Stimulated activated memory B cell treated with anti-CD40 and anti-IgM and Interleukin-4, amounts not matched to agents 10 μg/mL and 1 μg/mL and 100 μg/mL, for 72 hours (primary cell): ENCODE measurements at regions not wholly inside any gene's neighbourhood (a gene's known extent, or its start where the extent isn't known, plus 50 kb on each side); places are given as distances from the start of the nearest gene placed in this dataset.

Experiments used
- ATAC-seq: fragments of 150-1000 bp; cut with Tn5 transposase; 2 replicates; pipeline ENCODE4 v1.10.0; 2021
- H3K27ac Mint-ChIP-seq: one replicate; pipeline ENCODE4 v1.8.0; 2022; ENCODE audit warnings: mild to moderate bottlenecking, mixed read lengths
- H3K27me3 Mint-ChIP-seq: one replicate; pipeline ENCODE4 v1.8.0; 2022; ENCODE audit warnings: mixed read lengths
- H3K36me3 Mint-ChIP-seq: one replicate; pipeline ENCODE4 v1.8.0; 2022; ENCODE audit warnings: mixed read lengths
- H3K4me1 Mint-ChIP-seq: one replicate; pipeline ENCODE4 v1.8.0; 2022; ENCODE audit warnings: mixed read lengths
- H3K4me3 Mint-ChIP-seq: one replicate; pipeline ENCODE4 v1.8.0; 2022; ENCODE audit warnings: mild to moderate bottlenecking, moderate library complexity, mixed read lengths
- H3K9me3 Mint-ChIP-seq: one replicate; pipeline ENCODE4 v1.8.0; 2022; ENCODE audit warnings: mixed read lengths

DNA sequence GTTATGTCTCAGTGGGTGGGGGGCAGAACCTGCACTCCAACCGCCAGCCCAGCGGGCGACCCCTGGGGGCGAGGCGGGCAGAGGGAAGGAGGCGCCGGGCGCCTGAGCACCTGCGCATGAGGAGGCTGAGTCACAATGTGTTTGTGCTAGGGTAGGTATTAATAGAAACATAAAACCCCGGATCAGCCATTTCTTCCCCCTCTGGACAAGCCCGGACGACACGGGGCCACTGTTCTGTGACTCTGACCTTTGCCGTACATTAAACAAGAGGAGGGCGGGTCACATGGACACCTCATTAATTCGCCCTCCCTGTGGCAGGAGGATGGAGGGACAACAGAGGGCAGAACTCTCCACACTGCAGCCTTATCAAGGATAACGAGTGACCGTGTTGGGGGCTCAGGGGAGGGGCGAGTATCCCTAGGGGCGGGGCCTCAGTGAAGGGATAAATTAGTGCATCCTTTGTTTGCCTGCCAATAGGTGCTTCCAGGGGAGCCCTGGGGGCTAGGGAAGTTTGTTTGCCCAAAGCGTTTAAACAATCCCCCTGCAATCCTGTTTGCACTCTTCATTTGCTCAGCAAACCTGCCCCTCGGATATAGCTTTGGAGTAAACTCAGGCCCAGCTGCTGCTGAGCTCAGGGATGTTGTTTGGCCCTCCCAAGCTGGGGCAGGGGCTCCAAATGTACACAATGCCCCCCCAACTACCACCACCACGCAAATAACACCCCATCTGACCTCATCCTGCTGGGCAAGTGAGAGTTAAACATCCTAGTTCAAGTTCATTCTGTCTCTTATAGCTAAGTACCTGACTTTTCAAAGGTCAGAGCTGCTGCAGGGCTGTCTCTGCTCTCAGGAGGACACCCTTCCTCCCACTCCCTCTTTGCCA, 171.2 kb upstream of the GLI2 start:
- Mint-ChIP-seq H3K36me3 (no peaks in the 10 kb centered on the region), H3K4me1 (no peaks in the 10 kb centered on the region), H3K9me3 (no peaks in the 10 kb centered on the region), H3K27me3 (peaks cover 25% of the 10 kb centered on the region), H3K27ac (no peak overlapping the region), H3K4me3 (no peak overlapping the region)
- no peak for ATAC-seq

DNA sequence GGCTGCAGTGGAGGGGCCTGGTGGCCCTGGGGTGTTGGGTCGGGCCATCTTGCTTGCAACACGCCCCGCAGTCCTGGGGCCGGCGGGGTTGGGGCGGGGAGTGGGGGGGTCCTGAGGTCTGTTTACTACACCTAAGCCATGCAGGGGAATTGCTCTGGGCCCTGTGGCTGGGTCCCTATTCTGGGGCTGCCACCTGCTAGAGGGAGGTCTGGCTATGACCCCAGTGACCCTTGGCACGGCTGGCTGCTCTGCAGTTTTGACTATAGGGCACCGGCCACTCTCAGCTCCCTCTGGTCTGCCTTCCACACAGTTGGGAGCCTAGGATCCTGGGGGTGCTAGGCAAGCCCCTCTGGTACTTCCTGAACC, 170.6 kb upstream of the GLI2 start:
- no peaks in the 10 kb centered on the region for H3K9me3 Mint-ChIP-seq
- no peak overlapping the region for H3K4me3 Mint-ChIP-seq
- H3K4me1 Mint-ChIP-seq: no peaks in the 10 kb centered on the region
- no peak for ATAC-seq
- H3K27ac Mint-ChIP-seq: no peak overlapping the region
- no peaks in the 10 kb centered on the region for H3K36me3 Mint-ChIP-seq
- H3K27me3 Mint-ChIP-seq: peaks cover 31% of the 10 kb centered on the region

DNA sequence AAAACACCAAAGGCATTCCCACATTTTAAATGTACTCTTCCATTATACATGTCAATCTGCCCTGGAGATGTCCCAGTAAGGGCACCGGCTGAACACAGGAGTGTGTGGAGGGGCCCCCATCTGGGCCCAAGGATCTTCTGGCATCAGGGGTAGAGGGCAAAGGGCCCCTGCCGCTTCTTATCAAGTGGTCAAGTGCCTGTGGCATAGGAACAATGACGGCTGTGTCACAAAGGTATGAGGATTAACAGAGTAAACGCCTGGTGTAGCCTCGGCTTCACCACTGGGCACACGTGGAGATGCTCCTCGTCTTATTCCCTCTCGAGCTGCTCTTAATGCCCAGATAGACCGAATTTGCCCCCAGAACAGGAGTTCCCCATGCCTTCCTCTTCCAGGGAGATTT, 169.7 kb upstream of the GLI2 start:
- no peak for ATAC-seq
- peaks cover 31% of the 10 kb centered on the region for H3K27me3 Mint-ChIP-seq
- H3K36me3 Mint-ChIP-seq: no peaks in the 10 kb centered on the region
- H3K4me1 Mint-ChIP-seq: no peaks in the 10 kb centered on the region
- H3K9me3 Mint-ChIP-seq: no peaks in the 10 kb centered on the region
- no peak overlapping the region for H3K4me3 Mint-ChIP-seq
- H3K27ac Mint-ChIP-seq: no peak overlapping the region

DNA sequence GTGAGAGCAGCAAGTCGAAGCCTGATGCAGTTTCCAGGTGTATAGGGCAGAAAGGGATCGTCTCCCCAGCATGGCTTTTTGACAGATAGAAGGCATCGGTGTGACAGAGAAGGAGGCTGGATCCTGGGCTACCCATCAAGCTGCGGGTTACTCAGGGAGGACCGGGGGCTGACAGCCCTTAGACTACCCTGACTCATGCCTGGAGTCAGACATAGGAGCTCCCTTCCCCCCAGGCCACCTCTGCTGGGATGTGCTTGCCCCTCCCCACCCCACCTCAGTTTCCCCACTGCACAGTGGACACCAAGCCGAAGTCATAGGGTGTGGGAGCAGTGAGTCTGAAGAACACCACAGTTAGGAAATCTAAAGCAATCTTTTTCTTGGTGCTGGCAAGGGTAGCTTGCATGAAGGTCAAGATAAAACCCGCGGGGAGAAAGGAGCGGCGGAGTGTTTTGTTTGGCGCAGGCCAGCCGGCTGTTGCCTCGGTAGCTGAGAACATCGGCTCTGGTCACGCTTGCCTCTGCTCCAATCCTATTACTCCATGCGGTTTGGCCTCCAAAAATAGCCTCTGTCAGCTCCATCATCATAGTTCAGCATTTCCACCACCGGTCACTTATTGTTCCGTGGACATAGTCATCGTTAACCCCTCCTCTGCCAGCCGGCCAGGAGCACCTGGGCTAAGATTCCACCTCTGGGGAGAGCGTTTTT, 169.2 kb upstream of the GLI2 start:
- H3K9me3 Mint-ChIP-seq: no peaks in the 10 kb centered on the region
- no peak for ATAC-seq

DNA sequence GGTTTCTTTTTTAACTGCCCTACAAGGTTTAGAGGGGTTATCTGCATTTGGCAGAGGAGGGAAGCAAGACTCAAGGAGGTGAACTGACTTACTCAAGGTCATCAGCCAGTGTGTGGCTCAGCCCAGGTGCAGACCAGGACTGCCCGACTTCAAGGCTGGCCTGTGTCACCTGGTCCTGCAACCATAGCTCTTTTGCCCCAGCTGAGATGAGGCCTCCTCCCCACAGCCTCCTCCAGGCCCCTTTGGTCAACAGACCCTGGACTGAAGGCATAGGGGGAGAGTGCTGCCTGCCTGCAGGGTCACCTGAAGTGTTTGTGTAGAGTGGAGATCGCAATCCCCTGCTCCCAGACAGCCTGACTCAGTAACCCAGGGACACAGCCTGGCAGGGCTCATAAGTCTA, 168.5 kb upstream of the GLI2 start:
- no peak overlapping the region for H3K4me3 Mint-ChIP-seq
- no peak for ATAC-seq
- no peaks in the 10 kb centered on the region for H3K4me1 Mint-ChIP-seq
- no peaks in the 10 kb centered on the region for H3K36me3 Mint-ChIP-seq
- H3K9me3 Mint-ChIP-seq: no peaks in the 10 kb centered on the region
- no peak overlapping the region for H3K27ac Mint-ChIP-seq
- H3K27me3 Mint-ChIP-seq: peaks cover 30% of the 10 kb centered on the region

More for the DNA sequence above, 169.2 kb upstream of the GLI2 start:
- Mint-ChIP-seq H3K4me1 (no peaks in the 10 kb centered on the region), H3K27ac (no peak overlapping the region), H3K27me3 (peaks cover 31% of the 10 kb centered on the region), H3K36me3 (no peaks in the 10 kb centered on the region), H3K4me3 (no peak overlapping the region)

DNA sequence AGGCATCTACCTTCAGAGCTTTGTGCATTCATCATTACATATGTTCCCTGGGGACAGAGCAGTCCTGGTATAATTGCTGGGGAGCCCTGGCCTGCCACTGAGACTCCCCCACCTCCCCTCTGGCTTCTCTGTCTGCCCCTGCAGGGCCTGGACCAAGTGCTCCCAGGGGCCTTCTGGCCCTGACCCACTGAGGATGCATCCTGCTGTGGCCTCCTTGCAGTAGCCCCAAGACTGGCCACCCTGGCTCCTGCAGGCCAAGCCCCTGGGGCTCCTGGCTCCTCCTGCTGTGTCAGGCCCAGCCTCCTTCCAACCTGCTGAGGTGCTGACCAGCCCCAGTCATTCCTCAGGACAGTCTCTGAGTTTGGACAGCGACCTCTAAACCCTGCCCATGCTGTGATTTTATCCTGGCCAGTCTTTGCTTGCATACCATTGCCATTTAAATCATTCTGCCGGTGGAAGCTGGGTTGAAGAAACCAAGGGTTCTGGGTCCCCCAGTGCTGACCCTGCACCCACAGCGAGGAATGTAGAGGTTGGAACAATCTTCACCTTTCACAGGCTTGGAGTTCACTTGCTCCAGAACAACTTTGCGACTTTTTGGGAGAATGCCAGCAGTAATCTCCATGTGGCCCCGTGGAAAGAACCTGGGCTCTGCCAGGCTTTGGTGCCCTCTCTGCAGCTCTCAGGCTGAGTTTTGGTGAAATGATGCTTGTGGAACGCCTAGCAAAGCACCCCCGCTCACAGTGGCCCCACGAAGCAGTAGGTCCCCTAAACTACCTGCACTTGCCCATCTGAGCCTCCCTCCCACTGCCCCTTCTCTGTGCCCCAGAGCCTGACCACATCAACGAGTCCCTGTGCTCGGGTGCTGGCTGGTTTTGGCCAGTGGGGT, 167.3 kb upstream of the GLI2 start:
- ATAC-seq: no peak
- Mint-ChIP-seq H3K4me1 (no peaks in the 10 kb centered on the region), H3K9me3 (no peaks in the 10 kb centered on the region), H3K4me3 (no peak overlapping the region), H3K27me3 (peaks cover 19% of the 10 kb centered on the region), H3K27ac (no peak overlapping the region), H3K36me3 (no peaks in the 10 kb centered on the region)

DNA sequence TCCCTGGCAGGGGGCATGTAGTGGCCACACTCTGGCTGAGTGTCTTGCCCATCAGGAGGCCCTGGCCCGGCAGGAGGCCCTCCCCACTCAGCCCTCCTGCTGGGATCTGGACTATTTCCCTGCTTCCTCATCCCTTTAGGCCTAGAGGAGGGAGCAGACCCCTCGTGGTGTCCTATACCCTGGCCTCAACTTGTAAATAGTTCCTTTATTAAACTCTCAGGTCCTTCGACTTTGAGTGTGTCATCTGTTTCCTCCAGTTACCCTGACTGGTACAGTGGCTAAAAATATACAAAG, 166.7 kb upstream of the GLI2 start:
- no peak for ATAC-seq
- Mint-ChIP-seq H3K9me3 (no peaks in the 10 kb centered on the region), H3K27me3 (peaks cover 19% of the 10 kb centered on the region), H3K4me3 (no peak overlapping the region), H3K4me1 (no peaks in the 10 kb centered on the region), H3K36me3 (no peaks in the 10 kb centered on the region), H3K27ac (no peak overlapping the region)

DNA sequence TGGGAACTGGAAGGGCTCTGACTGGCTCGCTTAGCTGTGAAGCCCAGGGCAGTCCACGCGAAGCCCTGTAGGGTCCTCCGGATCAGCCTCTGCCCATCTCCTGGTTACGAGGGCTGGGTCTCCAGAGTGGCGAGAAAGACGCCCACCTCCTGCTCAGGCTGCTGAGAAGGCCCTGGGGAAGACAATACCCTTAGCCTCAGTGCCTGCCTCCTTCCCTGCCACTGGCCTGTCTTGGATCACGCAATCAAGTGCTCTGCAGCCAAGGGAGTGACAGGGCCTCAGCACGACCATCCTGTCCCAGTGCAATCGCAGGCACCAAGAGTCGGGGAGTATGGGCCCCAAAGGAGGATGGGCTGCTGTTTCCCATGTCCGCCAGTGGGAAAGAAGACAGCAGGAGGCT, 165.7 kb upstream of the GLI2 start:
- no peak for ATAC-seq
- H3K27ac Mint-ChIP-seq: no peak overlapping the region
- no peaks in the 10 kb centered on the region for H3K9me3 Mint-ChIP-seq
- no peaks in the 10 kb centered on the region for H3K36me3 Mint-ChIP-seq
- H3K4me1 Mint-ChIP-seq: no peaks in the 10 kb centered on the region
- H3K4me3 Mint-ChIP-seq: no peak overlapping the region
- H3K27me3 Mint-ChIP-seq: peaks cover 26% of the 10 kb centered on the region

DNA sequence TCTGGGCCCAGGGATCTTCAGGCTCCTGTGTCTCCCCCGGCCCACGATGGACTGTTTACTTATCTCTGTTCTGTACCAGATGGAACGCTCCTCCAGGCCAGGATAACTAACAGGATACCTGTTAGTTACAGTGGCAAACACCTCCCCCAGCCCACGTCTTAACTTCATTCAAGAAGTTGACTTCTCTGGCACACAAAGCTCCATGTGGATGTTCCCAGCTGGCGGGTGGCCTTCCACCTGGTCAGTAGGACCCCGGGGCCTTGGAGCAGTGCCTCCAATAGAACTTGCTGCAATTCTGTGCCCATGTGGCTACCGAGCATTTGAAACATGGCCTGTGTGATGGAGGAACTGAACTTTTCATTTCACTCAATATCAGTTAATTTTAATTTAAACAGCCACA, 165.1 kb upstream of the GLI2 start:
- H3K4me3 Mint-ChIP-seq: no peak overlapping the region
- H3K27me3 Mint-ChIP-seq: peaks cover 31% of the 10 kb centered on the region
- H3K9me3 Mint-ChIP-seq: no peaks in the 10 kb centered on the region
- no peak for ATAC-seq
- no peaks in the 10 kb centered on the region for H3K36me3 Mint-ChIP-seq
- H3K27ac Mint-ChIP-seq: no peak overlapping the region
- no peaks in the 10 kb centered on the region for H3K4me1 Mint-ChIP-seq

DNA sequence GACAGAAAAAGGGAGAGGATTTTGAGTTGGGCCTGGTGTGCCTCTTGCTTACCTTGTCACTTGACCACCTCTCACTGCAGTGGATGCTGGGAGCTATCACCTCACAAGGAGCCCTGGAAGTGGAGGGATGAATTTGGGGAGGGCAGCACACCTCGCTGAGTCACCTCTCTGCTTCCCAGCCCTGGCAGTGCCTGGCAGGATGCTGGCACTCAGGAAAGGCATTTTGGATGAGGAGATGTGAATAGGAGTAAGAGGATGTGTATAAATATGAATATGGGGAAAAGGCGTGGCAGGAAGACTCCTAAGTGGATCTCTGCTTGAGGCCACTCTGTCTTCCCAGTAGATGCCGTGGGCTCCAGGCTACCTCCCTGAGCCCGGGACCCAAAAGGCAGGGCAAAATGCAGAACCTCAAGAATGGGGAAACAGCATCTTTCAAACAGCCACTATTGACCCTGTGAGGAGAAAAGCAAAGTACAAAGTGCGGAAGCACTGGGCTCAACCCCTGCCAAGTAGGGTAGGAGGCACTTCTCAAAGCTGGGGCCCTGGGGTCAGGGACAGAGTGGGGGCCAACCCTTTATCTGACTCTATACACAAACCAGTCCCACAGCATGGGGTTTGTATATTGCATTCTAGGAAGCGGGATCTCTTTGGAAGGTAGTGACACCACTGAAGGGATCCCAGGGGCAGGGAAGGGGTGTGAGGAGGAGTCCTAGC, 164.5 kb upstream of the GLI2 start:
- ATAC-seq: no peak
- Mint-ChIP-seq H3K4me3 (no peak overlapping the region), H3K27me3 (peaks cover 38% of the 10 kb centered on the region), H3K9me3 (no peaks in the 10 kb centered on the region), H3K27ac (no peak overlapping the region), H3K36me3 (no peaks in the 10 kb centered on the region), H3K4me1 (no peaks in the 10 kb centered on the region)

DNA sequence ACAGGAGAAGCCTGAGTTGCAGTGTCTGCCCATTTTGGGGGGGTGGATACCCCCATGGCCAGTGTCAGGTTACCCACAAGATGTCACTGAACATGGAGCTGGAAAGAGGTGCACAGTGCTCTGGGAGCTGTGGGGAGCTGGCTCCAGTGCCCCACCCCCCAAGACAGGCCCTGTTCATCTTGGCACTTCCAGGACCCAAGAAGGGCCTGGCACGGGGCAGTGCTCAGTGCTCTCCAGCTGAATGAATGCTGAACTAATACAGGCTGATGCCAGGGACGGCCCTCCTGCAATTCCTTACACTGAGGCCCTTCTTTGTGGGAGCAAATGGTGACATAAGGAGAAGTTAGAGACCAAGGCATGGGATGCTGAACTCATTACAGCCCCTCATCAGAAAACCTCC, 163.4 kb upstream of the GLI2 start:
- no peaks in the 10 kb centered on the region for H3K9me3 Mint-ChIP-seq
- no peaks in the 10 kb centered on the region for H3K4me1 Mint-ChIP-seq
- no peak for ATAC-seq
- no peaks in the 10 kb centered on the region for H3K36me3 Mint-ChIP-seq
- no peak overlapping the region for H3K27ac Mint-ChIP-seq
- peaks cover 45% of the 10 kb centered on the region for H3K27me3 Mint-ChIP-seq
- no peak overlapping the region for H3K4me3 Mint-ChIP-seq

DNA sequence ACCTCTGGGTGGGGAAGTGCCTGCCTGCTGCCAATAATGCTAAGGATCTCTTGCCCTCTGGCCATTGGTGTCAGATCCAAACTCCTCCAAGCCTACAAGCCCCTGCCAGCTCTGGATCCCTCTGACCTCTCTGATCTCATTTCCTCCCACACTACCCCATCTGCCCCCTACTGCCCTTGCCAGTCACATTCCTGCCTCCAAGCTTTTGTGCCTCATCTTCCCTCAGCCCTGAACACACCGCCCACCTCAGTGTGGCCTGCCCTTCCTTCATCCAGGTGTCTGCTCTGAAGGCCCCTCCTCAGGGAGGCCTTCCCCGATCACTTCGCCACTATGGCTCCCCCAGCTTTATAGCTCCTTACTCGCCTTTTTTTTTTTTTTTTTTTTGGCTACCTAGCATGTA, 161.0 kb upstream of the GLI2 start:
- H3K4me1 Mint-ChIP-seq: no peaks in the 10 kb centered on the region
- no peak overlapping the region for H3K27ac Mint-ChIP-seq
- H3K27me3 Mint-ChIP-seq: peaks cover 45% of the 10 kb centered on the region
- H3K4me3 Mint-ChIP-seq: no peak overlapping the region
- H3K36me3 Mint-ChIP-seq: no peaks in the 10 kb centered on the region
- H3K9me3 Mint-ChIP-seq: no peaks in the 10 kb centered on the region
- ATAC-seq: no peak

DNA sequence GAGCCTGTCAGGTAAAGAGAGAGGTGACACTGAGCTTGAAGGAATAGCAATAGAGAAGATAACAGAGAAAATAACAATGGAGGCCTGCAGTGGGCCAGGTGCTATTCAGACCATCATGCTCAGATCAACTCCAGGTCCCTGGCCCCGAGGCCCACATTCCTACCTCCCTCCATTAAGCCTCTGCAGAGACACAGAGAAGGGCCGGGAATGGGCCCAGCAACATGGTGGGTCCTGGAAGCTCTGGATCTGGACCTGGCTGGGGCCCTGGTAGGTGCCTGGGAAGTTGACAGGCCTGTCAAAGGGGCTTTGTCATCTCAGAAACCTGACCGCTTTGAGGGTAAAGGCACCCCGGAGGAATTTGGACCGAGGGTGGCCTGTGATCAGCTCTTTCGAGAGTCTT, 159.7 kb upstream of the GLI2 start:
- Mint-ChIP-seq H3K27ac (no peak overlapping the region), H3K9me3 (no peaks in the 10 kb centered on the region), H3K4me3 (no peak overlapping the region), H3K4me1 (no peaks in the 10 kb centered on the region), H3K27me3 (peaks cover 46% of the 10 kb centered on the region), H3K36me3 (no peaks in the 10 kb centered on the region)
- ATAC-seq: no peak

DNA sequence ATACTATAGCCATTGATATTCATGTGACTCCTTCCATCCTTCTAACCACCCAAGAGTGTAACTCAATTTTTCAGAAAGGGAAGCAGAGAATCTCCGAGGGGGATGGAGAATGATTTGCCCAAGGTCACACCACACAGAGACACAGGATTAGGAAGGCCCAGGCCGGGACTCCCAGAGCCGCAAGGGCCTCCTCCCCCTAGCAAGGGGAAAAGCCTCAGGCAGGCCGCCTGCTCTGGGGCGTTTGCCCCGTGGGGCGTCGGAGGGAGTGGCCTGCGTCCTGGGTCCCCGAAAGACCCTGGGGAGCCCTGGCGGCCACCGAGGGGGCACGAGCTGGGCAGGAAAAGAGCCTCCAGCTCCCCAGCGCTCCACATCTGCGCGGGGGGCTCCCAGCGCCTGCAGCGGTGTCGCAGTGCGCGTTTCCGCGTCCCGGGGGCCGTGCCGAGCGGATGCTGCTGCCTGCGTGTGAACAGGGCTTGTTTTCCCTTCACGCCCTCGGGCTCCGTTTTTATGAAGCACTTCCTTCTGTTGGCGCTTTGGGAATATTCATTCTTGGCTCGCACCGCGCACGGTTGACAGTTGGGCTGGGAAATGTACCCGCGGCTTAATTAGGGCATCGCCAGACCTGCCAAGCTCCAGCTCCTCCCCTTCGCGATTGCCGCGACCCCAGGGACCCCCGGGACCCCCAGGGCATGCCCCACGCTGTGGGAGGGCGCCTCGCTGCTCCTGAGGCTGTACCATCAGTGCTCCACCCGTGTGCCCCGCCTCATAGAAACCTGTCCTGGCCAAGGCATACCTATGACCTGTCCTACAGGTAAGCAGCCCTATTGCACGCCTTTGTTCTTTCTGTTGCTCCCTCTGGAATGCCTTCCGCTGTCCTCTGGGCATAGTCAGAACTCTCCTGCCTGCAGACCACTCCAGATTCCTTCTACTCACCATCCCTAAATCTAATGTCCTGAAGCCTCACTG, 158.9 kb upstream of the GLI2 start:
- peaks cover 55% of the 10 kb centered on the region for H3K27me3 Mint-ChIP-seq
- H3K27ac Mint-ChIP-seq: no peak overlapping the region
- no peak for ATAC-seq
- no peaks in the 10 kb centered on the region for H3K36me3 Mint-ChIP-seq
- H3K4me3 Mint-ChIP-seq: no peak overlapping the region
- H3K4me1 Mint-ChIP-seq: no peaks in the 10 kb centered on the region
- H3K9me3 Mint-ChIP-seq: no peaks in the 10 kb centered on the region
